Ectodermal cell (in vitro differentiated cells): ENCODE measurements at regions not wholly inside any gene's neighbourhood (a gene's known extent, or its start where the extent isn't known, plus 50 kb on each side); places are given as distances from the start of the nearest gene placed in this dataset.
"Not testable (repeated sequence)": the region's sequence is repeated elsewhere in the genome, so short reads cannot be mapped to it uniquely, and the experiment has no call there.

ENCODE experiments used
- H3K27ac ChIP-seq: 2 replicates; pipeline ENCODE4 v1.7.0; 2013; ENCODE audit warnings: mild to moderate bottlenecking, low read depth, low read length; ENCODE audit not compliant: insufficient read depth, poor library complexity, severe bottlenecking
- H3K27me3 ChIP-seq: 2 replicates; pipeline ENCODE4 v1.7.0; 2013; ENCODE audit warnings: mild to moderate bottlenecking, low read length; ENCODE audit not compliant: insufficient read depth, control insufficient read depth, poor library complexity, severe bottlenecking
- H3K36me3 ChIP-seq: one replicate; pipeline ENCODE4 v1.7.0; 2013; ENCODE audit warnings: low read length; ENCODE audit not compliant: control insufficient read depth, insufficient read depth
- H3K4me1 ChIP-seq: one replicate; pipeline ENCODE4 v1.7.0; 2013; ENCODE audit warnings: low read length; ENCODE audit not compliant: control insufficient read depth, insufficient read depth
- H3K4me3 ChIP-seq: 2 replicates; pipeline ENCODE4 v1.7.0; 2013; ENCODE audit warnings: low read depth, low read length, control low read depth; ENCODE audit not compliant: insufficient read depth
- H3K9me3 ChIP-seq: 2 replicates; pipeline ENCODE4 v1.7.0; 2013; ENCODE audit warnings: mild to moderate bottlenecking, low read length, moderate library complexity; ENCODE audit not compliant: control insufficient read depth
- WGBS, 2 experiments: methylation state at CpG; one replicate each; pipeline ENCODE4 v1.1.7; 2013; ENCODE audit warnings: missing lambda C conversion rate in 2 of 2; 5-methylcytosine and 5-hydroxymethylcytosine counted together

DNA sequence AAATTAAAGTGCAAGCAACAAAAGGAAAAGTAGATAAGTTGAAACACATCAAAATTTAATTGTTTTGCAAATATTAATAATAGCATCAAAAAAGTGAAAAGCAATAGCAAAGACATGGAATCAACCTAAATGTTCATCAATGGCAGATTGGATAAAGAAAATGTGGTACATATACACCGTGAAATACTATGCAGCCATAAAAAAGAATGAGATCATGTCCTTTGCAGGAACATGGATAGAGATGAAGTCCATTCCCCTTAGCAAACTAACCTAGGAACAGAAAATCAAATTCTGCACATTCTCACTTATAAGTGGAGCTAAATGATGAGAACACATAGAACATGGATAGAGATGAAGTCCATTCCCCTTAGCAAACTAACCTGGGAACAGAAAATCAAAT, 67.2 kb upstream of the SMAD3 start:
- not testable (repeated sequence) for H3K9me3 ChIP-seq, H3K4me1 ChIP-seq, H3K27ac ChIP-seq, H3K4me3 ChIP-seq, H3K36me3 ChIP-seq, H3K27me3 ChIP-seq
- 95 to 100% methylated on average over 1 of the region's 1 CpG for WGBS, 2 experiments

DNA sequence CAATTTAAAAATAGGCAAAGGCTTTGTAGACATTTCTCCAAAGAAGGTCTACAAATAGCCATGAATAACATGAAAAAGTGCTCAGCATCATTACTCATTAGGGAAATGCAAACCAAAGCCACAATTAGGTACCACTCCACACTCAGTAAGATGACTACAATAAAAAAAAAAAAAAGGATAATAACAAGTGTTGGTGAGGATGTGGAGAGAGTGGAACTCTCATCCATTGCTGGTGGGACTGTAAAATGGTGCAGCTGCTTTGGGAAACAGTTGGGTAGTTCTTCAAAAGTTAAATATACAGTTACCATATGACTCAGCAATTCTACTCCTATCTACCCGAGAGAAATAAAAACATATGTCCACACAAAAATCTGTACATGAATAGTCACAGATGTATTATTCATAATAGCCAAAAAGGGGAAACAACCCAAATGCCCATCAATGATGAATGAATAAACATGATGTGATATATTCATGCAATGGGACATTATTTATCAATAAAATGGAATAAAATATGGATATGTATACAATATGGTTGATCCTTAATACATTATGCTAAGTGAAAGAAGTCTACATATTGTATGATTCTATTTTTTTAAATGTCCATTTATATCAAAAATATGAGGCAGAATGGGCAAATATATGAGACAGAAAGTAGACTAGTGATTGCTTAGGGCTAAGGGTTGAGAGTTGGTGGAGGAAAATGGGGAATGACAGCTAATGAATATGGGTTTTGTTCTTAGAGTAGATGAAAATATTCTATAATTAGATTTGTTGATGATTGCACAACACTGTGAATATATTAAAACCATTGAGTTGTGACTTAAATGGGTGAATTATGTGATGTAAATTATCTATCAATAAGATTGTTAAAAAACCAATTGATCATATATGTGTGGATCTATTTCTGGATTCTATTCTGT, 66.1 kb upstream of the SMAD3 start:
- Histone ChIP-seq H3K4me1 (no peaks in the 10 kb centered on the region), H3K27me3 (no peaks in the 10 kb centered on the region), H3K9me3 (no peaks in the 10 kb centered on the region), H3K27ac (no peak overlapping the region), H3K4me3 (no peak overlapping the region), H3K36me3 (no peaks in the 10 kb centered on the region)
- WGBS, 2 experiments = 100% methylated on average over 1 of the region's 1 CpG; no CpG with 5 or more reads in 1 of the 2 experiments

DNA sequence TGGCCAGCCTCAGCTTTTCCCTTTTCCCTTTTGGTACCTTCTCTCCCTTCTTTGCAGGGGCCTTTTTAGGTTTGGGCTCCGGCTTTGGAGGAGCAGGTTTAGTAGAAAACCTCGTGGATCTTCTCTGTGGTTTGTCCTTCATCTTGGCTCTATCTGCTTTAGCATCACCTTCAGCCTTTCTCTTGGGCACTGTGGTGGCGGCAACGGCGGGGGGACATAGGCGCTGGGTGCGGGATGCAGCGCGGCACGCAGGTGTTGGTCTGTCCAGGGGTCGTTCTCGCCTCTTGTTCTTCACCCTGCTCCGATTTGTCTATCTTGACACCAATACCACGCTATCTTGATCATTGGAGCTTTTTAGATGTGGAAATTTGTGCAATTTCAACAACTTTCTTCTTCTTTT, 64.5 kb upstream of the SMAD3 start:
- Histone ChIP-seq H3K4me1 (no peaks in the 10 kb centered on the region), H3K9me3 (no peaks in the 10 kb centered on the region), H3K36me3 (no peaks in the 10 kb centered on the region), H3K27me3 (no peaks in the 10 kb centered on the region), H3K27ac (no peak overlapping the region), H3K4me3 (no peak overlapping the region)
- 94 to 96% methylated on average over 14 of the region's 14 CpGs for WGBS, 2 experiments

DNA sequence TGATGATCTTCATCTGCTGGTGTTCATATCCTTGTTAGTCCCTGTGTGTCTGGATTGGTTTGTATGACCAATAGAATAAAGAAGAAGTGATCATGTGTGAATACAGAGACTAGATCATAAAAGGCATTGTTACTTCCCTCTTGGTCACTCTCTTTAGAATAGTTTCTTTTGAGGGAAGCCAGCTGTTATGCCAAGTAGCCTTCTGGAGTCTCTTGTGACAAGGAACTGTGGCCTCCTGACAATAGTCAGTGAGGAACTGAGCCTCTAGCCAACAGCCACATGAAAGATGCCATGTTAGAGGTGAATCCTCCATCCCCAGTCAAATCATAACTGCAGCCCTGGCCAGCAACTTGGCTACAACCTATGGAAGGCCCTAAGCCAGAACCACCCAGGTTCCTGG, 63.0 kb upstream of the SMAD3 start:
- Histone ChIP-seq H3K4me1 (no peaks in the 10 kb centered on the region), H3K4me3 (no peak overlapping the region), H3K9me3 (no peaks in the 10 kb centered on the region), H3K27me3 (no peaks in the 10 kb centered on the region), H3K27ac (no peak overlapping the region), H3K36me3 (no peaks in the 10 kb centered on the region)

DNA sequence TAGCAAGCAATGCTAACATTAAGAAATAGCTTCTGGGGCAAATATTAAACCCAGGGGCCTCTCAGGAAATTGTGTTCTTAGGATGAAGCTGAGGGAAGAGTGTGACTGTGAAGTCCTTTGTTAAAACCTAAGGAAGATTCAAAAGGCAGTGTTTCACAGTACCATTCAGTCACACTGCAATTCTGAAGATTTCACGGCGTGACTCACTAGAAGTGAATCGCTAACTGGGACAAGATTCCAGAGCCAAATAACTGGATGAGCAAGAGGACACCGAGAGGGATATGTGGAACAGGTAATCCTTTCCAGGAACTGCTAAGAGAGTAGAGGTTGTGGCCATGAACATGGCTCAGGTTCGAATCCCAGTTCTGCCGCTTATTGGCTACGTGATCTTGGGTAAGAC, 61.8 kb upstream of the SMAD3 start:
- 91 to 95% methylated on average over 7 of the region's 7 CpGs for WGBS, 2 experiments
- Histone ChIP-seq H3K4me3 (no peak overlapping the region), H3K4me1 (no peaks in the 10 kb centered on the region), H3K36me3 (no peaks in the 10 kb centered on the region), H3K27ac (no peak overlapping the region), H3K27me3 (no peaks in the 10 kb centered on the region), H3K9me3 (no peaks in the 10 kb centered on the region)

DNA sequence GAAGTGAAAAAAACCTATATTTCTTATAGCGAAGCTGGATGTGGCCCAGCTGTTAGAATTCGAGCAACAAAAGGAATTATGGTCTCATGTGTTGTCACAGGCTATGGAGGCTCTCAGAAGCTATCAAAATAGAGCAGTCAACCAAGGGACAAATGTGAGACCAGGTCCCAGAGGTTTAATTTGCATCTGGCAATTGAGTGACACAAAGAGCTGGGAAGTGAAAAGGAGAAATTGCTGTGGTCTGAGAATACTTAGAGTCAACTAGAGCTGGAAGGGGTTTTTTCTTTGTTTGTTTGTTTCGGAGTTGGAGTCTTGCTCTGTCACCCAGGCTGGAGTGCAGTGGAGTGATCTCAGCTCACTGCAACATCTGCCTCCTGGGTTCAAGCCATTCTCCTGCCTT, 61.3 kb upstream of the SMAD3 start:
- Histone ChIP-seq H3K4me3 (no peak overlapping the region), H3K9me3 (no peaks in the 10 kb centered on the region), H3K36me3 (no peaks in the 10 kb centered on the region), H3K4me1 (no peaks in the 10 kb centered on the region), H3K27ac (no peak overlapping the region), H3K27me3 (no peaks in the 10 kb centered on the region)
- WGBS, 2 experiments = 96 to 98% methylated on average over 3 of the region's 3 CpGs

DNA sequence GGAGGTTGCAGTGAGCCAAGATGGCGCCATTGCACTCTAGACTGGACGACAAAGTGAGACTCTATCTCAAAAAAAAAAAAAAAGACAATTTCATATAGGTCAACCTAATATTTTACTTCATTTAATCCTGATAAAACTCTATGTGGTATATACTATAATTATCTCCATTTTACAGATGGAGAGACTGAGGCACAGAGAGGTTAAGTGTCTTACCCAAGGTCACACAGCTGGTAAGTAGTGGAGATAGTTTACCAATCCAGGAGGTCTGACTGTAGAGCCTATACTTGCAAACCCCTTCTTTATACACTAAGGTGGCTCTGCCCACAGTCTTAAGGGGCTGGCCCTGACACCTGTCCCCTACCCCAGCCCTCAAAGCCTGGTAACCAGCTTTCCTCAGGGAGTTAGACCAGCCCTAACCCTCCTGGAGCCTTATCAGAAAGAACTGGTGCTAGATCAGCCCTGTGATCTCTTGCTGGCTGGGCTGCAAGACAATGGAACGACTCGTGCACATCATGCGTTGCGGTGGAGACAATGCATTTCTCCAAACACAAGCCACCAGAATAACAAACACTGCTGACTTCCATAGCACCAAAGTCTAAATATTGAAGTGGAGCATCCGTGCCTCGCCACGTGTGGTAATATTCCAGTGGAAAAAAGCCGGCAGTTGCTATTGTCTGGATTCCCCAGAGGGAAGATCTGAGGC, 60.0 kb upstream of the SMAD3 start:
- no peaks in the 10 kb centered on the region for H3K9me3 ChIP-seq
- H3K27me3 ChIP-seq = no peaks in the 10 kb centered on the region
- H3K36me3 ChIP-seq = no peaks in the 10 kb centered on the region
- H3K27ac ChIP-seq = no peak overlapping the region
- H3K4me3 ChIP-seq = no peak overlapping the region
- no peaks in the 10 kb centered on the region for H3K4me1 ChIP-seq
- 88 to 92% methylated on average over 9 to 10 of the region's 10 CpGs for WGBS, 2 experiments

DNA sequence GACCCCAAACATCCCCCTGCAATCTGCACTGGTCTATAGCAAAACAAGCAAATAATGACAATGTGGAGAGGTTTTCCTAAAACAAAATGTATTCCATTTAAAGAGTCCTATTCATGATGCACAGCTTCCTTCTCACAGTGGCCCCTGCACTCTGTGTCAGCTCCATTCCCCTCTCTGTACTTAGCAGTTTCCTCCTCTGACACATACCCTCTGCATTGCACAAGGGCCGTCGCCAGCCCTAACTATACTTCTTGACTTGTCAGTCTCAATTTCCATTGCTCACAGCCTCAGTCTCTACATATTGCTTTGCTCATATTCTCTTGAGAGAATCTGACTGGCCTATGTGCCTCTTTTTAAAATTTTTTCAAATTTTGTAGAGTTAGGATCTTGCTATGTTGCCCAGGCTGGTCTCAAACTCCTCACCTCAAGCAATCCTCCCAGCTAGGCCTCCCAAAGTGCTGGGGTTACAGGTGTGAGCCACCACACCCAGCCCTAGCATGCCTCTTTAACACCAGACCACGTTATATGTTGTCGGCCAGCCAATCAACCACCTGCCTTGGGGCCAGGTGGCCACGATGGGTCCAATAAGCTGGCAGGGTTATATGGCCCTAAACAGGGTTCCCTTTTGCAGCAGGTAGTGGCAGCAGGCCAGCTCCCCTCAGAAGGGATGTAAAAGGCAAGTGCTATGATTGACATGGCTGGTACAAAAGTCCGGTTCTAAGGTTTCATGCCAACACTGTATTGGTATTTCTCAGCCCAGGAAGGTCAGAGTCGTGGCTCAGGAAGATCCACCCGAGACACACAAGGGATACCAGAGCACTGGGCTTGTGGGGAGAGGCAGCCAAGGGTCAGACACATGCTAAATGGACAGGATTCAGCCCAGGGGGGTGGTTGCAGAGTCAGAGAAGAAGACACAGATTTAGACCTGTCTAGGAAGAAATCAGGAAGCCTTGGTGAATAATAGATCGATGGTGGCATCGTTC, 59.0 kb upstream of the SMAD3 start:
- Histone ChIP-seq H3K4me3 (no peak overlapping the region), H3K27ac (no peak overlapping the region), H3K9me3 (no peaks in the 10 kb centered on the region), H3K27me3 (no peaks in the 10 kb centered on the region), H3K4me1 (peaks cover 6% of the 10 kb centered on the region), H3K36me3 (no peaks in the 10 kb centered on the region)
- 95 to 96% methylated on average over 9 of the region's 10 CpGs for WGBS, 2 experiments

DNA sequence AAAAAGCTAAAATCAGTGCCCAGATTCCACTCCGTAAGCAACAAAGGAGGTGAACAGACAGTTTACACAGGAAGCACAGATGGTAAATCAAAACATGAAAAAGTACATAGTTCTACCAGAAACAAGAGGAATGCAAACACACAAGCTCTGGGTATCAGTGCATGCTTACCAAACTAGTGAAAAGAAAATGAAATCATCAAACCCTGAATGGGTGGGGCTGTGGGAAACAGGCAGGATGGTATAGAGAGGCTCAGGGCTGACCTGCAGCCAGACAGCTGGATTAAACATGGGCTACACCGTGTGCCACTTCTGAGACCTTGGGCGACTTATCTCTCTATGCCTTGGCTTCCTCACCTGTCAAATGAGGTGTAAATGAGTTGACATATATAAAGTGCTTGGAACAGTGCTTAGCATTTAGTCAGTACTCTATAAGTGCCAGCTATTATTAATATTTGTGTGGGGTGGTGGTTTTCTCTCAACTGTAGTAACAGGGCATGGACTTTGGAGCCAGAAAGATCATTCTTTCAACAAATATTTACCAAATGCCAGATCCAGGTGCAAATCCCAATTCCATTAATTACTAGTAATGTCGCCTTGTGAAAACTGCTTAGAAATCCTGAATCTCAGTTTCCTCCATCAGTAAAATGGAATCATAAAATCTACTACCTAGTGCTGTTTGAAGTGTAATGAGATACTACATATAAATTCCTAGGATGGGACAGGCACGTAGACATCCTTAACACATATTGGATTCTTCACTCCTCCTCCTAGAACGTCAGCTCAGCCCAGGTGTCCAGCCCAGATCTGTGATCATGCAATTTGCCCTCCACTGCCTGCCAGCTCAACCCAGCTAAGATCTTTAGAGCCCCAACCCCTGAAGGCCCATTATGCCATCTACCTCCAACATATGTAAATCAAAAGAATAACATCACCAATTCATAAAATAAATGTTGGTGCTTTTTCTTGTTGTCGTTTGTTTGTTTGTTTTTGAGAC, 55.5 kb upstream of the SMAD3 start:
- Histone ChIP-seq H3K36me3 (no peaks in the 10 kb centered on the region), H3K4me3 (no peak overlapping the region), H3K27ac (no peak overlapping the region), H3K4me1 (peaks cover 16% of the 10 kb centered on the region), H3K27me3 (no peaks in the 10 kb centered on the region), H3K9me3 (no peaks in the 10 kb centered on the region)
- WGBS, 2 experiments = 90 to 92% methylated on average over 7 of the region's 7 CpGs
